Sigmoid colon (tissue), 6 donors: ENCODE measurements at regions not wholly inside any gene's neighbourhood (a gene's known extent, or its start where the extent isn't known, plus 50 kb on each side); places are given as distances from the start of the nearest gene placed in this dataset.

ENCODE experiments used
- DNase-seq: peaks from one replicate; pipeline ENCODE4 v3.0.0-alpha.2; 2019
- H3K27ac ChIP-seq, 4 donors: fragments of 200-600 bp; sonication (generic); one replicate each; pipeline ENCODE4 v1.5.1; 2016 to 2019; ENCODE audit warnings: mild to moderate bottlenecking in 1 of 4
- H3K27me3 ChIP-seq, 3 donors: fragments of 200-600 bp; sonication (generic); one replicate each; pipeline ENCODE4 v1.5.1; 2019; ENCODE audit warnings: mild to moderate bottlenecking in 1 of 3
- H3K36me3 ChIP-seq, 4 donors: fragments of 200-600 bp; sonication (generic); one replicate each; pipeline ENCODE4 v1.5.1; 2016 to 2019
- H3K4me1 ChIP-seq, 4 donors: fragments of 200-600 bp; sonication (generic); one replicate each; pipeline ENCODE4 v1.5.1; 2017 to 2019
- H3K4me3 ChIP-seq, 4 donors: fragments of 200-600 bp; sonication (generic); one replicate each; pipeline ENCODE4 v1.5.1; 2017 to 2019; ENCODE audit warnings: mild to moderate bottlenecking in 2 of 4, moderate library complexity in 1 of 4
- H3K9me3 ChIP-seq, 4 donors: fragments of 200-600 bp in 3 of 4; sonication (generic) in 3 of 4; one replicate each; pipeline versions ENCODE4 v1.5.1 to v1.6.1; 2013 to 2019
- EP300 ChIP-seq, 4 donors: sonication (generic); formaldehyde crosslinking; IDR thresholded peaks; one replicate each; pipeline ENCODE4 v1.6.1; 2017; ENCODE audit warnings: antibody characterized with exemption in 4 of 4
- POLR2A ChIP-seq, 2 donors: fragments of 450-650 bp; IDR thresholded peaks; one replicate each; pipeline ENCODE4 v1.6.1; 2016; ENCODE audit warnings: antibody characterized with exemption in 2 of 2, mild to moderate bottlenecking in 2 of 2, moderate library complexity in 2 of 2
- POLR2AphosphoS5 ChIP-seq, 4 donors: sonication (generic); formaldehyde crosslinking; IDR thresholded peaks; one replicate each; pipeline ENCODE4 v1.6.1; 2017; ENCODE audit warnings: antibody characterized with exemption in 4 of 4
- WGBS, 2 donors: extraction: QIAGEN DNeasy Blood & Tissue Kit; methylation state at CpG; one replicate each; pipeline ENCODE4 v1.1.7; 2013; 5-methylcytosine and 5-hydroxymethylcytosine counted together
- intact Hi-C: fragments of 100-400 bp; cut with DNase I; formaldehyde crosslinking; loops from one replicate; pipeline ENCODE4 v1.15.1; 2023
- TF ChIP-seq, protein P1 (sequence below), 4 experiments: fragments of 450-650 bp in 3 of 4; fragments of 200-600 bp in 1 of 4; IDR thresholded peaks; one replicate each; pipeline ENCODE4 v1.5.1; 2016 to 2019; ENCODE audit warnings: antibody characterized with exemption in 4 of 4, mild to moderate bottlenecking in 3 of 4, moderate library complexity in 2 of 4
- donor health status: healthy with polysubstance abuse.
- donor health status: healthy.

GRCh38 chr22:40116496-40117200, 61.1 kb upstream of the TNRC6B start:
- intact Hi-C loops: no loop called here
- peaks cover 0 to 8% (median 0%) of the 10 kb centered on the region in 4 donors for H3K36me3 ChIP-seq
- no peaks in the 10 kb centered on the region for H3K9me3 ChIP-seq
- no peak overlapping the region for H3K4me3 ChIP-seq
- no peak overlapping the region for H3K27ac ChIP-seq
- peaks cover 0 to 9% (median 4%) of the 10 kb centered on the region in 4 donors for H3K4me1 ChIP-seq
- WGBS, 2 donors: 74 to 92% methylated on average over 4 of the region's 4 CpGs
- TF ChIP-seq POLR2A (IDR thresholded peaks at IDR 0.05): no peak
- TF ChIP-seq, protein P1, sequence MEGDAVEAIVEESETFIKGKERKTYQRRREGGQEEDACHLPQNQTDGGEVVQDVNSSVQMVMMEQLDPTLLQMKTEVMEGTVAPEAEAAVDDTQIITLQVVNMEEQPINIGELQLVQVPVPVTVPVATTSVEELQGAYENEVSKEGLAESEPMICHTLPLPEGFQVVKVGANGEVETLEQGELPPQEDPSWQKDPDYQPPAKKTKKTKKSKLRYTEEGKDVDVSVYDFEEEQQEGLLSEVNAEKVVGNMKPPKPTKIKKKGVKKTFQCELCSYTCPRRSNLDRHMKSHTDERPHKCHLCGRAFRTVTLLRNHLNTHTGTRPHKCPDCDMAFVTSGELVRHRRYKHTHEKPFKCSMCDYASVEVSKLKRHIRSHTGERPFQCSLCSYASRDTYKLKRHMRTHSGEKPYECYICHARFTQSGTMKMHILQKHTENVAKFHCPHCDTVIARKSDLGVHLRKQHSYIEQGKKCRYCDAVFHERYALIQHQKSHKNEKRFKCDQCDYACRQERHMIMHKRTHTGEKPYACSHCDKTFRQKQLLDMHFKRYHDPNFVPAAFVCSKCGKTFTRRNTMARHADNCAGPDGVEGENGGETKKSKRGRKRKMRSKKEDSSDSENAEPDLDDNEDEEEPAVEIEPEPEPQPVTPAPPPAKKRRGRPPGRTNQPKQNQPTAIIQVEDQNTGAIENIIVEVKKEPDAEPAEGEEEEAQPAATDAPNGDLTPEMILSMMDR (IDR thresholded peaks at IDR 0.05): no peak
- TF ChIP-seq POLR2AphosphoS5 (IDR thresholded peaks at IDR 0.05): no peak
- TF ChIP-seq EP300 (IDR thresholded peaks at IDR 0.05): no peak
- DNase-seq: no peak
- no peaks in the 10 kb centered on the region for H3K27me3 ChIP-seq

DNA sequence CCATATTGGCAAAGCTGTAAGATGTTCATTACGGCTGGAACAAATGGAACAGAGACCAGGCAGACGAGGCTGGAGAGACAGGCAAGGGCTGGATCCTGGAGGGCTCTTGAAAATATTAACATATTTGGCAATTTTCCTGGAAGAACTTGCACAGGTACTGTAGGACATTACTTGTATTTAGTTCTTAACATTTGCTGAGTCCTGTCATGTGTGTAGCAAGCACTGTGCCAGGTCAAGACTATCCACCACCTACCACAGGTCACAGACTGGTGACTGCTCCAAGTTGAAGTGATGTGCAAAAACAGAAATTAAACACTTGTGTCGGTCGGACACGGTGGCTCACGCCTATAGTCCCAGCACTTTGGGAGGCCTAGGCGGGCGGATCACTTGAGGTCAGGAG, 58.7 kb upstream of the TNRC6B start:
- no peaks in the 10 kb centered on the region for H3K27me3 ChIP-seq
- no peaks in the 10 kb centered on the region for H3K9me3 ChIP-seq
- no peak for DNase-seq
- TF ChIP-seq, protein P1 (IDR thresholded peaks at IDR 0.05): no peak
- TF ChIP-seq EP300 (IDR thresholded peaks at IDR 0.05): no peak
- no peak for TF ChIP-seq POLR2AphosphoS5 (IDR thresholded peaks at IDR 0.05)
- no peak overlapping the region for H3K27ac ChIP-seq
- intact Hi-C loops: no loop called here
- H3K4me3 ChIP-seq: no peak overlapping the region
- H3K4me1 ChIP-seq: peaks cover 0 to 3% (median 0%) of the 10 kb centered on the region in 4 donors
- peaks cover 0 to 11% (median 0%) of the 10 kb centered on the region in 4 donors for H3K36me3 ChIP-seq
- WGBS, 2 donors: 96 to 97% methylated on average over 8 of the region's 8 CpGs

- Histone ChIP-seq H3K27me3 (no peaks in the 10 kb centered on the region), H3K4me3 (no peak overlapping the region), H3K36me3 (peaks cover 0 to 11% (median 0%) of the 10 kb centered on the region in 4 donors), H3K9me3 (no peaks in the 10 kb centered on the region), H3K4me1 (peaks cover 0 to 3% (median 0%) of the 10 kb centered on the region in 4 donors), H3K27ac (no peak overlapping the region)
- TF ChIP-seq, protein P1 (IDR thresholded peaks at IDR 0.05): no peak
- no peak for TF ChIP-seq EP300 (IDR thresholded peaks at IDR 0.05)
- TF ChIP-seq POLR2A (IDR thresholded peaks at IDR 0.05): no peak
- TF ChIP-seq POLR2AphosphoS5 (IDR thresholded peaks at IDR 0.05): no peak
- WGBS, 2 donors: 90 to 91% methylated on average over 4 of the region's 4 CpGs
- no peak for DNase-seq
- intact Hi-C loops: no loop called here
These were observed 56.9 kb upstream of the TNRC6B start for GRCh38 chr22:40120848-40121247.

DNA sequence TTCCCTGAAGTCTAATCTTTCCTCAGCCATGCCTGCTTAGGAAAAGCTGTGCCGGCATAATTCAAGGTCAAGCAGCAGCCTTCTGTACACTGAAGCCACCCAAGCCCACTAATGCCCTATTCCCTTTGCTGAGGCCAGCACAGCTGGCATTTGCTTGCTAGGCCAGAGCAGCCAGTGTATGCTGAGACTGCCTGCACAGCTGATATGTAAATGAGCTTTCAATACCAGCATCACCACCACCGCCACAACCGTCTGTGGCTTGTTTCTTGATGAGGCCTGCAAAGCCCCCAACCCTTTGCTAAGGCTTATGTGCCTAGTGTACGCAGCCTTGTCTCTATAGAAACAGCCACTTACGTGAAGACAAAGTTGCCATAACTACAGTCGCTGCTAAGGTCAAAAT, 56.3 kb upstream of the TNRC6B start:
- H3K4me1 ChIP-seq: peaks cover 0 to 3% (median 0%) of the 10 kb centered on the region in 4 donors
- DNase-seq: no peak
- H3K4me3 ChIP-seq: no peak overlapping the region
- H3K27me3 ChIP-seq: no peaks in the 10 kb centered on the region
- 78 to 88% methylated on average over 6 of the region's 6 CpGs for WGBS, 2 donors
- H3K27ac ChIP-seq: no peak overlapping the region
- intact Hi-C loops: no loop called here
- TF ChIP-seq POLR2AphosphoS5 (IDR thresholded peaks at IDR 0.05) (no peak), POLR2A (IDR thresholded peaks at IDR 0.05) (no peak), EP300 (IDR thresholded peaks at IDR 0.05) (no peak)
- TF ChIP-seq, protein P1 (IDR thresholded peaks at IDR 0.05): no peak
- no peaks in the 10 kb centered on the region for H3K9me3 ChIP-seq
- peaks cover 0 to 17% (median 0%) of the 10 kb centered on the region in 4 donors for H3K36me3 ChIP-seq
